ENCODE measurements at regions not wholly inside any gene's neighbourhood (a gene's known extent, or its start where the extent isn't known, plus 50 kb on each side); places are given as distances from the start of the nearest gene placed in this dataset.
"Not testable (repeated sequence)": the region's sequence is repeated elsewhere in the genome, so short reads cannot be mapped to it uniquely, and the experiment has no call there.

GRCh38 chr6:114816678-114817077 is 473.9 kb upstream of the HS3ST5 start:
- H3K4me3 ChIP-seq (ENCODE audit: low read length): no peak overlapping the region
- H3K27me3 ChIP-seq (ENCODE audit: low read length): no peaks in the 10 kb centered on the region
- DNase-seq: no peak
- H3K79me2 ChIP-seq (ENCODE audit: low read length): no peaks in the 10 kb centered on the region
- no peak overlapping the region for H3K27ac ChIP-seq (ENCODE audit: low read length)
- H2AFZ ChIP-seq (ENCODE audit: low read length): no peak overlapping the region
- H3K4me1 ChIP-seq (ENCODE audit: low read length): no peaks in the 10 kb centered on the region
- H4K20me1 ChIP-seq (ENCODE audit: insufficient read depth, low read depth, low read length): no peaks in the 10 kb centered on the region
- H3K9me3 ChIP-seq (ENCODE audit: low read length): peaks cover 25% of the 10 kb centered on the region
- no peak overlapping the region for H3K9ac ChIP-seq (ENCODE audit: low read length)
- no peaks in the 10 kb centered on the region for H3K9me2 ChIP-seq (replicated peaks; ENCODE audit: insufficient read depth, low read length)
- H3K4me2 ChIP-seq (ENCODE audit: low read depth, low read length, poor library complexity, severe bottlenecking): no peak overlapping the region
- no peaks in the 10 kb centered on the region for H3K36me3 ChIP-seq (ENCODE audit: insufficient read depth, low read length)

DNA sequence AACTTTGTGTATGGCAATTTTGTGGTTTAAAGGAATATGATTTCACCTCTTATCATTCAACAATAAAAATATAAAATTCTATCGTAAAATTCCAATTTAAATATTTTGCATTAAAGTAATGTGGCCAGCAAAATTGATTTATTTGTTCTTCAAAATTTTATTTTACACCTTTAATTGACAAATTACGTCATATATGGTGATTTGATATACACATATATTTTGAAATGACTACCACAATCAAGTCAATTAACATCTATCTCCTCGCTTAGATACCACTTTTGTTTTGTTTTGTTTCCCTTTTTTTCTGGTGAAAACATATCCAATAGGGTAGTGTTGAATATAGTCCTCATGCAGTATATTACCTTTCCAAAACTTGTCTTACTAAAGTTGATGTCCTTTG is 467.6 kb upstream of the HS3ST5 start:
- Histone ChIP-seq H3K4me2 (ENCODE audit: low read depth, low read length, poor library complexity, severe bottlenecking) (no peak overlapping the region), H3K36me3 (ENCODE audit: insufficient read depth, low read length) (no peaks in the 10 kb centered on the region)

GRCh38 chr6:114805426-114805825 is 462.6 kb upstream of the HS3ST5 start:
- H3K9me3 ChIP-seq (ENCODE audit: low read length); H3K4me2 ChIP-seq (ENCODE audit: low read depth, low read length, poor library complexity, severe bottlenecking); H3K27ac ChIP-seq (ENCODE audit: low read length); H3K9ac ChIP-seq (ENCODE audit: low read length); H4K20me1 ChIP-seq (ENCODE audit: insufficient read depth, low read depth, low read length); DNase-seq; H3K27me3 ChIP-seq (ENCODE audit: low read length); H3K79me2 ChIP-seq (ENCODE audit: low read length); H3K4me3 ChIP-seq (ENCODE audit: low read length); H3K4me1 ChIP-seq (ENCODE audit: low read length); H3K36me3 ChIP-seq (ENCODE audit: insufficient read depth, low read length); H3K9me2 ChIP-seq (replicated peaks; ENCODE audit: insufficient read depth, low read length); H2AFZ ChIP-seq (ENCODE audit: low read length): not testable (repeated sequence)

More for the DNA sequence above, 467.6 kb upstream of the HS3ST5 start:
- Histone ChIP-seq H3K9me3 (ENCODE audit: low read length) (peaks cover 22% of the 10 kb centered on the region), H3K79me2 (ENCODE audit: low read length) (no peaks in the 10 kb centered on the region), H4K20me1 (ENCODE audit: insufficient read depth, low read depth, low read length) (no peaks in the 10 kb centered on the region), H3K9me2 (replicated peaks; ENCODE audit: insufficient read depth, low read length) (no peaks in the 10 kb centered on the region), H3K27ac (ENCODE audit: low read length) (no peak overlapping the region), H2AFZ (ENCODE audit: low read length) (no peak overlapping the region), H3K4me1 (ENCODE audit: low read length) (no peaks in the 10 kb centered on the region), H3K4me3 (ENCODE audit: low read length) (no peak overlapping the region), H3K9ac (ENCODE audit: low read length) (no peak overlapping the region), H3K27me3 (ENCODE audit: low read length) (no peaks in the 10 kb centered on the region)
- DNase-seq: no peak

DNA sequence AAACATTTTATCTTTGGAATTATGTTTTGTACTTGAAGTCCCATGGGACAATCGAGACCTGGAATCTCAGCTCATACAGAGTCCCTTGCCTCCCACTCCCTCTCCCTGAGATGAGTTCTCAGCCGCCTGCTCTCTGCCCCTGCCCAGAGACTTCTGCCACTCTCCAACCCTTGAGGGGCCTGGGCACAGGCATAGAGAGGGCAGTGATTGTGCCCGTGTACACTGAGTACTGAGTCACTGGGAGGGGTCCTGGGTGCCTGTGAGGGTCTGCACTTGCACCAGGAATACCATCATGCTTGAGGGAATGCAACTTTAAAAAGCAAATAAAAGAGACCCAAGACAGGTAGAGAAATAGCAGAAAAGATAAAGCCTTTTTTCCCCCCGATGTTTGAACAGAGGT is 453.8 kb upstream of the HS3ST5 start:
- H3K4me2 ChIP-seq (ENCODE audit: low read depth, low read length, poor library complexity, severe bottlenecking): no peak overlapping the region
- H3K79me2 ChIP-seq (ENCODE audit: low read length): no peaks in the 10 kb centered on the region
- no peaks in the 10 kb centered on the region for H4K20me1 ChIP-seq (ENCODE audit: insufficient read depth, low read depth, low read length)
- H3K9ac ChIP-seq (ENCODE audit: low read length): no peak overlapping the region
- H3K9me2 ChIP-seq (replicated peaks; ENCODE audit: insufficient read depth, low read length): no peaks in the 10 kb centered on the region
- no peak overlapping the region for H3K4me3 ChIP-seq (ENCODE audit: low read length)
- H3K4me1 ChIP-seq (ENCODE audit: low read length): no peaks in the 10 kb centered on the region
- no peaks in the 10 kb centered on the region for H3K36me3 ChIP-seq (ENCODE audit: insufficient read depth, low read length)
- no peaks in the 10 kb centered on the region for H3K27me3 ChIP-seq (ENCODE audit: low read length)
- no peaks in the 10 kb centered on the region; the same call in none of the 2 replicates for H3K9me3 ChIP-seq (ENCODE audit: low read length)
- no peak overlapping the region for H2AFZ ChIP-seq (ENCODE audit: low read length)
- peak; percentile 33 for DNase-seq
- H3K27ac ChIP-seq (ENCODE audit: low read length): no peak overlapping the region

GRCh38 chr6:114793428-114793827 is 450.6 kb upstream of the HS3ST5 start:
- H3K9me2 ChIP-seq (replicated peaks; ENCODE audit: insufficient read depth, low read length): no peaks in the 10 kb centered on the region
- H3K79me2 ChIP-seq (ENCODE audit: low read length): no peaks in the 10 kb centered on the region
- H4K20me1 ChIP-seq (ENCODE audit: insufficient read depth, low read depth, low read length): no peaks in the 10 kb centered on the region
- H3K27me3 ChIP-seq (ENCODE audit: low read length): no peaks in the 10 kb centered on the region
- H3K4me3 ChIP-seq (ENCODE audit: low read length): no peak overlapping the region
- no peaks in the 10 kb centered on the region for H3K4me1 ChIP-seq (ENCODE audit: low read length)
- H3K36me3 ChIP-seq (ENCODE audit: insufficient read depth, low read length): no peaks in the 10 kb centered on the region
- no peak overlapping the region for H2AFZ ChIP-seq (ENCODE audit: low read length)
- peaks cover 6% of the 10 kb centered on the region for H3K9me3 ChIP-seq (ENCODE audit: low read length)
- H3K4me2 ChIP-seq (ENCODE audit: low read depth, low read length, poor library complexity, severe bottlenecking): no peak overlapping the region
- no peak overlapping the region for H3K27ac ChIP-seq (ENCODE audit: low read length)
- no peak for DNase-seq
- no peak overlapping the region for H3K9ac ChIP-seq (ENCODE audit: low read length)

DNA sequence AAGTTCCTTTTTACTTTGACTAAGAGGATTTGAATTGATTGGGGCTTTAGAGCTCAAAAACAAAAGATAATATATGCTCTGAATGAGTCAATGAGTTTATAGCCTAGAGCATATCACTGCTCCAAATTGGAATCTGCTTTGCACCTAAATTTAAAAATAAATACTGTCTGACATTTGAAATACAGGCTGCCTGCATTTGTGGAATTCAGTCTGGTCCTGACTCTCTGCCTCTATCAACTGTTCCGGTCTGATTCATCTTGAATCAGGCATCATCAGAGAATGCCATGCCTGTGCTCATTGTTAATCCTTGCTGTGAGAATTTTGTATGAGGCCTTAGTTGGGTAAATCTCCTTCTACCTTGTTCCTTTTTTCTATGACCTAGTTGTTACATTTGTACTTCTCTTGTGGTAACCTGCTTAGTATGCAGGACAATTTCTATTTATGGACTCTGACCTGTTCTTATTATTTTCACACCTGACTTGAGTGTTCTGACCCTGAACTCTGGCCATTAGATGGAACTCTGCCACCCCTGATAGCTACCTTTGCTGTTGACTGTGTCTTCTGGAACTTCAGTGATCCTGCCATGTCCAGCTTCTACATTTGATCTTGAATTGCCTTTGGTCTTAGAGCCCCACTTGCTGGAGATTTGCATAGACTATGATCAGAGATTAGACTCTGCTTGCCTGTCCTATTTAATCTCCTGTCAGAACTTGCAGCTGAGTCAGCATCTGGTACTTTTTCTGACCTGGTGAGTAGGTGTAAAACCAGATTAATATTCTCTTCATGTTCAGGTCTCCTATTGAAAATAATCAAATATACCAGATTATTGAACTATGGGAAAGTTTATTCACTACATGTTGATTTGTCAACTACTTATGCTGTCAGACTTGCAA is 442.7 kb upstream of the HS3ST5 start:
- no peak overlapping the region for H3K4me3 ChIP-seq (ENCODE audit: low read length)
- H3K4me2 ChIP-seq (ENCODE audit: low read depth, low read length, poor library complexity, severe bottlenecking): no peak overlapping the region
- no peak for DNase-seq

GRCh38 chr6:114783783-114784182 is 441.0 kb upstream of the HS3ST5 start:
- H3K4me3 ChIP-seq (ENCODE audit: low read length): no peak overlapping the region
- no peak for DNase-seq
- H3K4me1 ChIP-seq (ENCODE audit: low read length): no peaks in the 10 kb centered on the region
- no peaks in the 10 kb centered on the region for H4K20me1 ChIP-seq (ENCODE audit: insufficient read depth, low read depth, low read length)
- no peaks in the 10 kb centered on the region for H3K9me2 ChIP-seq (replicated peaks; ENCODE audit: insufficient read depth, low read length)
- H3K4me2 ChIP-seq (ENCODE audit: low read depth, low read length, poor library complexity, severe bottlenecking): no peak overlapping the region
- H3K27me3 ChIP-seq (ENCODE audit: low read length): no peaks in the 10 kb centered on the region
- no peaks in the 10 kb centered on the region for H3K36me3 ChIP-seq (ENCODE audit: insufficient read depth, low read length)
- peaks cover 29% of the 10 kb centered on the region for H3K9me3 ChIP-seq (ENCODE audit: low read length)
- no peak overlapping the region for H3K27ac ChIP-seq (ENCODE audit: low read length)
- no peaks in the 10 kb centered on the region for H3K79me2 ChIP-seq (ENCODE audit: low read length)
- no peak overlapping the region for H2AFZ ChIP-seq (ENCODE audit: low read length)
- H3K9ac ChIP-seq (ENCODE audit: low read length): no peak overlapping the region

More for the DNA sequence above, 442.7 kb upstream of the HS3ST5 start:
- H3K4me1 ChIP-seq (ENCODE audit: low read length): no peaks in the 10 kb centered on the region
- H3K36me3 ChIP-seq (ENCODE audit: insufficient read depth, low read length): no peaks in the 10 kb centered on the region
- peaks cover 29% of the 10 kb centered on the region for H3K9me3 ChIP-seq (ENCODE audit: low read length)
- no peaks in the 10 kb centered on the region for H3K9me2 ChIP-seq (replicated peaks; ENCODE audit: insufficient read depth, low read length)
- no peak overlapping the region for H3K27ac ChIP-seq (ENCODE audit: low read length)
- H4K20me1 ChIP-seq (ENCODE audit: insufficient read depth, low read depth, low read length): no peaks in the 10 kb centered on the region
- H2AFZ ChIP-seq (ENCODE audit: low read length): no peak overlapping the region
- no peak overlapping the region for H3K9ac ChIP-seq (ENCODE audit: low read length)
- no peaks in the 10 kb centered on the region for H3K27me3 ChIP-seq (ENCODE audit: low read length)
- no peaks in the 10 kb centered on the region for H3K79me2 ChIP-seq (ENCODE audit: low read length)

DNA sequence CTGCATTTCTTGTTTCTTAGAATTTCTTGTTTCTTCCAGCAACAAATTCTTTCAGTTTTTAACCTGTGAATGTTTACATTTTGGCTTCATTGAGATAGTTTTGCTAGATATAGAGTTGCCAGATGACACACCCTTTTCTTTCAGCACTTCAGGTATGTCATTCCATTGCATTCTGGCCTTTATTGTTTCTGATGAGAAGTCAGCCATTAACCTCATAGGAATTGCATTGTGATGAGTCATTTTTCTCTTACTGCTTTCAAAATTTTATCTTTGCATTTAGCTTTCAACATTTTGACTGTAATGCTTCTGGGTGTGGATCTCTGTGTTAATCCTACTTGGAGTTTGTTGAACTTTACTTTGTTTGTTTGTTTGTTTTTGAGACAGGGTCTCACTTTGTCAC is 440.3 kb upstream of the HS3ST5 start:
- Histone ChIP-seq H3K9ac (ENCODE audit: low read length) (no peak overlapping the region), H3K4me1 (ENCODE audit: low read length) (no peaks in the 10 kb centered on the region), H3K9me2 (replicated peaks; ENCODE audit: insufficient read depth, low read length) (no peaks in the 10 kb centered on the region), H3K4me2 (ENCODE audit: low read depth, low read length, poor library complexity, severe bottlenecking) (no peak overlapping the region), H4K20me1 (ENCODE audit: insufficient read depth, low read depth, low read length) (no peaks in the 10 kb centered on the region), H3K27ac (ENCODE audit: low read length) (no peak overlapping the region), H3K36me3 (ENCODE audit: insufficient read depth, low read length) (no peaks in the 10 kb centered on the region), H3K4me3 (ENCODE audit: low read length) (no peak overlapping the region), H3K9me3 (ENCODE audit: low read length) (peaks cover 25% of the 10 kb centered on the region), H2AFZ (ENCODE audit: low read length) (no peak overlapping the region), H3K27me3 (ENCODE audit: low read length) (no peaks in the 10 kb centered on the region), H3K79me2 (ENCODE audit: low read length) (no peaks in the 10 kb centered on the region)
- DNase-seq: no peak

All from Karpas-422 (cell line).